ENCODE measurements at regions not wholly inside any gene's neighbourhood (a gene's known extent, or its start where the extent isn't known, plus 50 kb on each side); places are given as distances from the start of the nearest gene placed in this dataset.

DNA sequence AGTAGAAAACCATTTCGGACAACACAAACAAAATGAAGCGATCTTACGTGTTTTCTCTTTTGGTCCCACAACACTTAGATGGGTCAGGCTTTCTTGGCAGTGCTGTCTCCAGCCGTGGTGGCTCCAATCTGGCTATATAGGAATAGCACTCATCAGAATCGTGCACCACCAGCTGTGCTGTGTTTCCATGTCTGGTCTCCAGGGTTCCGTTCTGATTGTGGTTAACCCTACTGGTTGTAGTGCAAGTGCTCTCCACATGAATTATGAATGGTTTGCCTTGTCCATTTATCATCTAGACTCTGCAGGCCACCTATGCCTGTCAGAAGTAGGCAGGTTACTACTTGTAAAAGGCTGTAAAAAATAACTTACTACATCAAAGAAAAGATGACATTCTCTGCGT is 536.3 kb downstream of the IQCM start:
- TF ChIP-seq POLR2AphosphoS5 (IDR thresholded peaks at IDR 0.05; ENCODE audit: low read depth, low read length): no peak
- no peak for TF ChIP-seq POLR2A (IDR thresholded peaks at IDR 0.05; ENCODE audit: low read depth, low read length)
- TF ChIP-seq PAX5 (IDR thresholded peaks at IDR 0.05; ENCODE audit: insufficient read depth, low read length, severe bottlenecking): no peak
- TF ChIP-seq TAF1 (IDR thresholded peaks at IDR 0.05; ENCODE audit: low read depth, low read length): no peak
